Karpas-422 (cell line): ENCODE measurements at regions not wholly inside any gene's neighbourhood (a gene's known extent, or its start where the extent isn't known, plus 50 kb on each side); places are given as distances from the start of the nearest gene placed in this dataset.

ENCODE experiments used
- DNase-seq: peaks from one replicate; pipeline ENCODE4 v3.0.0-alpha.2; 2015
- H2AFZ ChIP-seq: fragments of 200-600 bp; sonication (generic); 2 replicates; pipeline ENCODE4 v1.6.1; 2014; ENCODE audit warnings: antibody characterized with exemption, low read length, mixed read lengths
- H3K27ac ChIP-seq: fragments of 200-600 bp; sonication (generic); 2 replicates; pipeline ENCODE4 v1.5.1; 2014; ENCODE audit warnings: mild to moderate bottlenecking, low read length, moderate library complexity
- H3K27me3 ChIP-seq: fragments of 200-600 bp; sonication (generic); 2 replicates; pipeline ENCODE4 v1.6.1; 2014; ENCODE audit warnings: low read length, mixed read lengths
- H3K36me3 ChIP-seq: fragments of 200-600 bp; sonication (generic); 2 replicates; pipeline ENCODE4 v1.6.1; 2014; ENCODE audit warnings: low read length, mixed read lengths; ENCODE audit not compliant: insufficient read depth
- H3K4me1 ChIP-seq: fragments of 200-600 bp; sonication (generic); 2 replicates; pipeline ENCODE4 v1.6.1; 2014; ENCODE audit warnings: mild to moderate bottlenecking, low read length, mixed read lengths
- H3K4me2 ChIP-seq: fragments of 200-600 bp; sonication (generic); 2 replicates; pipeline ENCODE4 v1.6.1; 2014; ENCODE audit warnings: low read length, low read depth, mild to moderate bottlenecking; ENCODE audit not compliant: poor library complexity, severe bottlenecking
- H3K4me3 ChIP-seq: fragments of 200-600 bp; sonication (generic); 2 replicates; pipeline ENCODE4 v1.5.1; 2014; ENCODE audit warnings: mild to moderate bottlenecking, antibody characterized with exemption, low read length, mixed read lengths
- H3K79me2 ChIP-seq: fragments of 200-600 bp; sonication (generic); 2 replicates; pipeline ENCODE4 v1.6.1; 2014; ENCODE audit warnings: mild to moderate bottlenecking, low read length, mixed read lengths
- H3K9ac ChIP-seq: fragments of 200-600 bp; sonication (generic); 2 replicates; pipeline ENCODE4 v1.6.0; 2014; ENCODE audit warnings: low read length
- H3K9me2 ChIP-seq: fragments of 200-600 bp; sonication (generic), shearing (Covaris generic); replicated peaks from 2 replicates; pipeline ENCODE4 v1.6.0; 2014; ENCODE audit warnings: mild to moderate bottlenecking, low read length, moderate library complexity; ENCODE audit not compliant: insufficient read depth
- H3K9me3 ChIP-seq: fragments of 300-700, 200-600 bp; sonication (generic); 2 replicates; pipeline ENCODE4 v1.6.1; 2014; ENCODE audit warnings: low read length, mixed read lengths
- H4K20me1 ChIP-seq: fragments of 200-600 bp; sonication (generic); 2 replicates; pipeline ENCODE4 v1.6.1; 2014; ENCODE audit warnings: mild to moderate bottlenecking, antibody characterized with exemption, low read length, low read depth; ENCODE audit not compliant: insufficient read depth

DNA sequence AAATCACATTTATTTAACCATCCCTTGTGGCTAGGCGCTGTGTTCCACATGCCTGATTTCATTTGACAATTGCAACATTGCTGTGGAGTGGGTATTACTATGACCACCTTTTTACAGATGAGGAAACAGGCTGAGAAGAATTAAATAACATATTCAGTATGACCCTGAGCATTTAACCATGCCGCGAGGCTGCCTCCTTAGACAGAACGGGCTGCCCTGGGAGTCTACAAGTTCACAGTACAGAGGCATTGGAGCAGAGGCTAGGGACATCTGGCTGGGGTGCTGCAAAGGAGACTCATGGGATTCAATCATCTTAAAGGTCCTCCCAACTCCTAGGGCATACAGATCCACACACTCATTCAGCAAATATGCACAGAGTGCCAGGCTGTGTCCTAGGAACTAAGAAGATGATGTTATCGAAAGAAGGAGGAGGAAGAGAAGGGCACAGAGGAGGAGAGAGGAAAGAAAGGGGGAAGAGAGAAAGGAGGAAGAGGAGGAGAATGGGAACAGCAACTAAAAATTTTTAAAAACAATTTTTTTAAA is 164.7 kb upstream of the CCND2 start:
- no peaks in the 10 kb centered on the region for H3K79me2 ChIP-seq
- H3K9ac ChIP-seq, result no peak overlapping the region
- no peaks in the 10 kb centered on the region for H4K20me1 ChIP-seq
- no peak overlapping the region for H3K27ac ChIP-seq
- DNase-seq, result no peak
- H3K9me2 ChIP-seq, result no peaks in the 10 kb centered on the region
- H3K36me3 ChIP-seq, result no peaks in the 10 kb centered on the region
- H3K27me3 ChIP-seq, result no peaks in the 10 kb centered on the region
- H2AFZ ChIP-seq, result no peak overlapping the region
- H3K9me3 ChIP-seq, result no peaks in the 10 kb centered on the region
- no peak overlapping the region for H3K4me2 ChIP-seq
- H3K4me1 ChIP-seq, result no peaks in the 10 kb centered on the region
- H3K4me3 ChIP-seq, result no peak overlapping the region

DNA sequence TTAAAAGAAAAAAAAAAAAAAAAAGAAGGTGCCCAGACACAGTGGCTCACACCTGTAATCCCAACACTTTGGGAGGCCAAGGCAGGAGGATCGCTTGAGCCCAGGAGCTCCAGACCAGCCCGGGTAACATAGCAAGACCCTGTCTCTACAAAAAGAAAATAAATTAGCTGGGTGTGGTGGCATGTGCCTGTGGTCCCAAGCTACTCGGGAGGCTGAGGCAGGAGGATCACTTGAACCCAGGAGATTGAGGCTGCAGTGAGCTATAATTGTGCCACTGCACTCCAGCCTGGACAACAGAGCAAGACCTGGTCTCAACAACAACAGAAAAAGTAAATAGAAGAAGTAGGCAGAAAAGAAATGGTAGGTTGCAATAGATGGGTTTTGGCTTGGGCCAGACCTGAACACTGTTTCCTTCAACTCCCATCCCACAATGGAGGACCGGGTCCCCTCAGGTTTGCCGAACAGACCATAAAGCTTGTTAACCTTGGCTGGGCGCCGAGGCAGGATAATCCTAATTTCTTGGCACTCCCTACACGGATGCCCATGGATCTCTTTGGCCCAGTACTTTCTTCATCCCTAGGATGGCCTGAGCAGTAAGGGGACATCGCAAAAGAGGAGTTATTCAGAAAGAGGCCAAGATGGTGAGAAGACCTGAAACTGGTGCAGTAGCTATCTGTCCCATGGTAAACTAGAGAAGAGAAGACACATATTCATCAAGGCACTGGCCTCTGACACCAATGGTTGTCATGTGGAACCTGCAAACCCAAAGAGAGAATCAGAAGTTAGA is 165.5 kb upstream of the CCND2 start:
- no peak overlapping the region for H2AFZ ChIP-seq
- no peak overlapping the region for H3K27ac ChIP-seq
- no peaks in the 10 kb centered on the region for H3K27me3 ChIP-seq
- H3K79me2 ChIP-seq, result no peaks in the 10 kb centered on the region
- no peak overlapping the region for H3K4me2 ChIP-seq
- H3K4me1 ChIP-seq, result no peaks in the 10 kb centered on the region
- DNase-seq, result no peak
- no peaks in the 10 kb centered on the region for H4K20me1 ChIP-seq
- no peaks in the 10 kb centered on the region for H3K36me3 ChIP-seq
- H3K9me2 ChIP-seq, result no peaks in the 10 kb centered on the region
- no peak overlapping the region for H3K9ac ChIP-seq
- H3K4me3 ChIP-seq, result no peak overlapping the region
- H3K9me3 ChIP-seq, result no peaks in the 10 kb centered on the region

DNA sequence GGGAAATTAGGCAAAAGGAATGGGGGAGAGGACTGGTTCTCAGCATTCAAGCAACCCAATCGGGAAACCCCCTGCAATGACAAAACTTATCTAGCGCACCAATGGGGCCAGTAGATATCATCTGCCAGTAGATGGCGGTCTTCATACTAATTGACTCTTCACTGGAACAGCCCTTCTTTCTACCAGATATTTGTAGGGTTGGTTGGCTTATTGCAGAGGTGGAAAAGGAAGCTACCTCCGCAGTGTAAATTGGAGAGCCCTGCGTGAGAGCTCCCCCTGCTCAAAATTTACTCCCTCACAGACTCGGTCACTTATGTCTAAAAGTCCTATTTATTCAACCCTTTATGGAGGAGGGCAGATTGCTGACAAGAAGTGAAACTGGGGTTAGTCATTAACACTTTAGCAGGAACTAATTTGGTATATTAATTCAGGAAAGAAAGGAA is 166.1 kb upstream of the CCND2 start:
- Histone ChIP-seq H3K4me3 (no peak overlapping the region), H3K9me2 (no peaks in the 10 kb centered on the region), H3K36me3 (no peaks in the 10 kb centered on the region), H2AFZ (no peak overlapping the region), H3K27me3 (no peaks in the 10 kb centered on the region), H3K4me2 (no peak overlapping the region), H3K4me1 (no peaks in the 10 kb centered on the region), H3K27ac (no peak overlapping the region), H3K79me2 (no peaks in the 10 kb centered on the region), H3K9ac (no peak overlapping the region), H3K9me3 (no peaks in the 10 kb centered on the region), H4K20me1 (no peaks in the 10 kb centered on the region)
- peak; percentile 88 for DNase-seq

DNA sequence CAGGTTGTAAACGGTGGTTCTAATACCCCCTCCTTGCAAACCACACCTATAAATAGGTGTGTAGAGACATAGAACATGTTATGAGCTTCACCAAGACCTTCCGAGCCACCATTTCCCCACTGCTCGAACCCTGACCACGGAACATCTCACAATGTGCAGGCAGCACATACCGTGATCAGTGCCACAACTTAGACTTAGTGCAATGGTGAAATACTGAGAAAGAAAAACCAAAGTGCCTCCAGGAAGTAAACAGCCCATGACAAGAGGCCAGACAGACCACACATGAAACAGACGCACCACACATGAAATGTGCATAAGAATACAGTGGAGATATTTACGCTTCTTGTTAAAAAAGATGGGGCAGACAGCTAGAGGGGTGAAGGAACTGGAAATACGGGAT is 166.9 kb upstream of the CCND2 start:
- Histone ChIP-seq H3K9me3 (no peaks in the 10 kb centered on the region), H3K79me2 (no peaks in the 10 kb centered on the region), H3K36me3 (no peaks in the 10 kb centered on the region), H3K9me2 (no peaks in the 10 kb centered on the region), H3K27ac (no peak overlapping the region), H2AFZ (no peak overlapping the region), H3K9ac (no peak overlapping the region), H3K4me3 (no peak overlapping the region), H3K4me1 (no peaks in the 10 kb centered on the region), H3K4me2 (no peak overlapping the region), H4K20me1 (no peaks in the 10 kb centered on the region), H3K27me3 (no peaks in the 10 kb centered on the region)
- DNase-seq, result no peak

DNA sequence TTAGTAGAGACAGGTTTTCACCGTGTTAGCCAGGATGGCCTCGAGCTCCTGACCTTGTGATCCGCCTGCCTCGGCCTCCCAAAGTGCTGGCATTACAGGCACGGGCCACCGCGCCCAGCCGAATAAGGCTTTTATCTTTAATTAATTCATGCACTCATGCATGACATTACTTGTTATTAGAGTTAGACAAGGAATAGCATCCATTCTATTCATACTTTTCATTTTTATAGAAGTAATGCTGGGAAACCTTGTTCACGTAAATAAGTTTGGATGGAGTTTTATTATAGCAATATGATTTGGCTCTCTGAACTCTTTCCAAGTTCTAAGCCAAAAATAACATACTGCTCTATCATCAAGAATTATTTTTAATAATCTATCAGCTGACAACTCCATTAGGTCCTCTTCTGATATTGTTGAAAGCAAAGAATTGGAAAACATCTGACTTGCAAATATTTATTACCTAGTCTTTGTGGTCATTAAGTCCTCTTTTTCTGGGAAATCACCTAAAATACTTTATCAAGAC is 168.8 kb upstream of the CCND2 start:
- no peaks in the 10 kb centered on the region for H4K20me1 ChIP-seq
- no peak overlapping the region for H3K27ac ChIP-seq
- H3K4me3 ChIP-seq, result no peak overlapping the region
- H3K27me3 ChIP-seq, result no peaks in the 10 kb centered on the region
- no peaks in the 10 kb centered on the region for H3K9me2 ChIP-seq
- no peak overlapping the region for H2AFZ ChIP-seq
- H3K9ac ChIP-seq, result no peak overlapping the region
- H3K36me3 ChIP-seq, result no peaks in the 10 kb centered on the region
- H3K4me2 ChIP-seq, result no peak overlapping the region
- H3K4me1 ChIP-seq, result no peaks in the 10 kb centered on the region
- no peak for DNase-seq
- H3K79me2 ChIP-seq, result no peaks in the 10 kb centered on the region
- H3K9me3 ChIP-seq, result no peaks in the 10 kb centered on the region

DNA sequence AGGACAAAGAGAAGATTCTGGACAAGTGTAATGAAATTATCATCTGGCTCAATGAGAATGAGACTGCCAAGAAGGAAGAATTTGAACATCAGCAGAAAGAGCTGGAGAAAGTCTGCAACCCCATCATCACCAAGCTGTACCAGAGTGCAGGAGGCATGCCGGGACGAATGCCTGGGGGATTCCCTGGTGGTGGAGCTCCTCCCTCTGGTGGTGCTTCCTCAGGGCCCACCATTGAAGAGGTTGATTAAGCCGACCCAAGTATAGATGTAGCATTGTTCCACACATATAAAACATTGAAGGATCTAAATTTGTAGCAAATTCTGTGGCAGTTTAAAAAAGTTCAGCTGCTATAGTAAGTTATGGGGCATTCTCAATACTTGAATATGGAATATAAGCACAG is 174.3 kb upstream of the CCND2 start:
- Histone ChIP-seq H3K27me3 (no peaks in the 10 kb centered on the region), H3K9me3 (no peaks in the 10 kb centered on the region), H3K4me3 (no peak overlapping the region), H3K9ac (no peak overlapping the region), H3K27ac (no peak overlapping the region), H3K79me2 (no peaks in the 10 kb centered on the region), H3K9me2 (no peaks in the 10 kb centered on the region), H2AFZ (no peak overlapping the region), H4K20me1 (no peaks in the 10 kb centered on the region), H3K36me3 (no peaks in the 10 kb centered on the region), H3K4me2 (no peak overlapping the region), H3K4me1 (no peaks in the 10 kb centered on the region)
- DNase-seq, result no peak

DNA sequence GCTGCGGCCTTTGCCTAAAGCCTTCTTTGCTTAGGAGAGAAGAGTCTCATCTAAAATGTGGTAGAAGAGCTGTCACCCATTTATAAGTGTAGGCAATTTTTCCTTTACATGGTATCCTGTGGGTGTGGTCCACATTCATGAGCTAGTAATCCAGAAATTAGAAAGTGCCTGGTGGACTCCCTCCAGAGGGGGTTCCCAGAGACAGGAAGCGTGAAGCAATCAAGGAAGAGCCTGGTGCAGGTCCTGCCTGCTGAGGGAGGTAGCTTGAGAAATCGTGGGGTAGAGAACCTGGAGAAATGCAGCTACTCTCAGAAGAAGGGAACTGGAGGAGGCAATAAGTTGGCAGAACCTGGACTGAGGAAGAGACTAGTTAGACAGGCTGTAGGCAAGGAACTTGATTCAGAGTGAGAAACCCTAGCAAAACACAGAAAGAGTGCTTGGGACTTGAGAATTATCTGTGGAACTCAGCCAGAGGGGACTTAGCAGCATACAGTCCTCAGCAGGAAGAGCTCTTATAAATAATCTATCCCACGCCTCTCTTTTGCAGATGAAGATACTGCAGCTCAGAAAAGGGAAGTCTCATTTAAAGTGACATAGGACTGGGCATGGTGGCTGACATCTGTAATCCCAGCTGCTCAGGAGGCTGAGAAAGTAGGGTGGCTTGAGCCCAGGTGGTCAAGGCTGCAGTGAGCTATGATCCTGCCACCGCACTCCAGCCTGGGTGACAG is 182.4 kb upstream of the CCND2 start:
- Histone ChIP-seq H3K79me2 (no peaks in the 10 kb centered on the region), H3K4me3 (no peak overlapping the region), H3K9ac (no peak overlapping the region), H3K27ac (no peak overlapping the region), H2AFZ (no peak overlapping the region), H3K9me2 (no peaks in the 10 kb centered on the region), H3K9me3 (no peaks in the 10 kb centered on the region), H4K20me1 (no peaks in the 10 kb centered on the region), H3K4me2 (no peak overlapping the region), H3K27me3 (no peaks in the 10 kb centered on the region), H3K36me3 (no peaks in the 10 kb centered on the region), H3K4me1 (peaks cover 2% of the 10 kb centered on the region; the same call in 1 of the 2 replicates)
- DNase-seq, result no peak

DNA sequence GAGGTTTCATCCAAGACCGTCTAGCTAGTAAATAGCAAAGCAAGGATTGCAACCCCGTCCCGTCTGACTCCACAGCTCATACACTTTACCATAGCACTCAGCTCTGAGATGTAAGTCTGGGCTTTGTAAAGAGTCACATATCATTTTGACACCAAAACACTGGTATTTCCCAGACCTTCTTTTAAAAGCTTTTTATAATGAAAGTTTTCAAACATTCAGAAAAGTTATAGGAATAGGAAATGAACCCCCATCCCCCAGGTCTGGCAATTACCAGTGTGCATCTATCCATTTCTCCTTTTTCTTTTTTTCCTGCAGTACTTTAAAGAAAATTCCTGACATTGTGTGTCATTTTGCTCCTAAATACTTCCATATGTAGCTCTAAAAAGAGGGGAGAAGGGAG is 183.6 kb upstream of the CCND2 start:
- peaks cover 2% of the 10 kb centered on the region; the same call in 1 of the 2 replicates for H3K4me1 ChIP-seq
- no peaks in the 10 kb centered on the region for H3K9me3 ChIP-seq
- no peak overlapping the region for H3K27ac ChIP-seq
- no peaks in the 10 kb centered on the region for H3K79me2 ChIP-seq
- H3K9ac ChIP-seq, result no peak overlapping the region
- H3K9me2 ChIP-seq, result no peaks in the 10 kb centered on the region
- H3K4me2 ChIP-seq, result no peak overlapping the region
- H3K4me3 ChIP-seq, result no peak overlapping the region
- DNase-seq, result no peak
- H2AFZ ChIP-seq, result no peak overlapping the region
- no peaks in the 10 kb centered on the region for H4K20me1 ChIP-seq
- no peaks in the 10 kb centered on the region for H3K36me3 ChIP-seq
- no peaks in the 10 kb centered on the region for H3K27me3 ChIP-seq
